GM10248 (cell line): ENCODE measurements at regions not wholly inside any gene's neighbourhood (a gene's known extent, or its start where the extent isn't known, plus 50 kb on each side); places are given as distances from the start of the nearest gene placed in this dataset.
A peak's percentile ranks its signal among the peaks of the same experiment; 100 is the strongest.

Source experiments
- CTCF ChIA-PET: fragments of 300-600 bp; sonication (Branson Sonifier 250); formaldehyde crosslinking; extraction: SDS; loops from one replicate; lab custom pipeline; 2021; ENCODE audit warnings: antibody characterized with exemption; lab: Yijun Ruan, JAX
- POLR2A ChIA-PET: fragments of 350-650 bp; sonication (Branson Sonifier 250); formaldehyde crosslinking; extraction: SDS; loops from one replicate; lab custom pipeline; 2020; ENCODE audit warnings: antibody characterized with exemption; lab: Yijun Ruan, JAX
- DNase-seq: peaks from one replicate; pipeline ENCODE4 v3.0.0; 2012; ENCODE audit errors: extremely low spot score
- TF ChIP-seq, protein P1 (sequence below): IDR thresholded peaks from 2 replicates; pipeline ENCODE4 v1.5.1; 2012; ENCODE audit warnings: mild to moderate bottlenecking, low read depth; ENCODE audit errors: extremely low read depth, missing control alignments, control extremely low read depth

GRCh38 chr5:74951865-74952264, 85.7 kb upstream of the FAM169A start:
- TF ChIP-seq, protein P1, sequence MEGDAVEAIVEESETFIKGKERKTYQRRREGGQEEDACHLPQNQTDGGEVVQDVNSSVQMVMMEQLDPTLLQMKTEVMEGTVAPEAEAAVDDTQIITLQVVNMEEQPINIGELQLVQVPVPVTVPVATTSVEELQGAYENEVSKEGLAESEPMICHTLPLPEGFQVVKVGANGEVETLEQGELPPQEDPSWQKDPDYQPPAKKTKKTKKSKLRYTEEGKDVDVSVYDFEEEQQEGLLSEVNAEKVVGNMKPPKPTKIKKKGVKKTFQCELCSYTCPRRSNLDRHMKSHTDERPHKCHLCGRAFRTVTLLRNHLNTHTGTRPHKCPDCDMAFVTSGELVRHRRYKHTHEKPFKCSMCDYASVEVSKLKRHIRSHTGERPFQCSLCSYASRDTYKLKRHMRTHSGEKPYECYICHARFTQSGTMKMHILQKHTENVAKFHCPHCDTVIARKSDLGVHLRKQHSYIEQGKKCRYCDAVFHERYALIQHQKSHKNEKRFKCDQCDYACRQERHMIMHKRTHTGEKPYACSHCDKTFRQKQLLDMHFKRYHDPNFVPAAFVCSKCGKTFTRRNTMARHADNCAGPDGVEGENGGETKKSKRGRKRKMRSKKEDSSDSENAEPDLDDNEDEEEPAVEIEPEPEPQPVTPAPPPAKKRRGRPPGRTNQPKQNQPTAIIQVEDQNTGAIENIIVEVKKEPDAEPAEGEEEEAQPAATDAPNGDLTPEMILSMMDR, result no peak
- ChIA-PET CTCF (interaction anchor here (1.0 kb wide), 1 partner anchor 17 kb away, joined by 3 read pairs; no protein-coding TSS in a partner anchor), POLR2A (no interaction called here)
- DNase-seq, result no peak

DNA sequence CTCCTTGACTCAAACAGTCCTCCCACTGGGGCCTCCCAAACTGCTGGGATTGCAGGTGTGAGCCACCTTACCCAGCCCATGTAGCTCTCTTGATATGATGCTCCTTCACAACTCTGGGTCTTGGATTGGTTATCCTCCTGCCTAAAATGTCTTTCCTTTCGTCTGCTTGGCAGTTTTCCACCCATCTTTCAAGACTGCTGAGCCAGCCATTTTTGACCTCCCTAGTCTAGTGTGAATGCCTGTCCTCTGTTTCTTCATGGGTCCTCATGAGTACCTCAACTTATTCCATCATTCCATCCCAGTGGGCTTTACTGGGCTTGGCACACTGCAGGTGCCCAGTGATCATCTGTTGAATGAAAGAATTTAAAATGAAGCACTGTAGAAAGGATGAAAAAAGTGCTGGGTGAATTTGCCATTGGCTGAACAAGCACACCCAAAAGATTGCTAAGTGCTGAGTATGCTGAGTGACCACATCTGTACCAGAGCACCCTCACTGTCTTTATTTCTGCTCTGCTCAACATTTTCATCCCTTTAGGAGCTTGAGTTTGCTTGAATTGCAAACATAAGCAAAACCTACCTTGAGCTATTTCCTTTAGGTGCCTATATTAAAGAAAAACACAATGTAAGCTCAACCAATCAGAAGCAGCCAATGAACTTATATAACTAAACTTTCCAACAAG, 84.8 kb upstream of the FAM169A start:
- TF ChIP-seq, protein P1, result no peak
- CTCF ChIA-PET, result interaction anchor here (1.0 kb wide), 1 partner anchor 16 kb away, joined by 3 read pairs; no protein-coding TSS in a partner anchor
- DNase-seq, result no peak
- POLR2A ChIA-PET, result no interaction called here

- ChIA-PET CTCF (no interaction called here), POLR2A (no interaction called here)
- DNase-seq, result no peak
- TF ChIP-seq, protein P1, result no peak
These were observed 83.8 kb upstream of the FAM169A start for GRCh38 chr5:74949976-74950375.

- TF ChIP-seq, protein P1, result no peak
- no peak for DNase-seq
- CTCF ChIA-PET, result interaction anchor here (0.8 to 1.3 kb wide), 2 partner anchors 11 to 13 kb away, joined by 3 to 4 read pairs; no protein-coding TSS in a partner anchor
- POLR2A ChIA-PET, result no interaction called here
These were observed 81.9 kb upstream of the FAM169A start for GRCh38 chr5:74948031-74948546.

GRCh38 chr5:74946471-74946870, 80.3 kb upstream of the FAM169A start:
- POLR2A ChIA-PET, result no interaction called here

GRCh38 chr5:74945561-74946165, 79.5 kb upstream of the FAM169A start:
- DNase-seq, result peak; percentile 22
- CTCF ChIA-PET, result interaction anchor here (1.0 kb wide), 1 partner anchor 19 kb away, joined by 3 read pairs; no protein-coding TSS in a partner anchor
- TF ChIP-seq, protein P1, result peak; percentile 21
- POLR2A ChIA-PET, result no interaction called here

More at GRCh38 chr5:74946471-74946870, 80.3 kb upstream of the FAM169A start:
- CTCF ChIA-PET, result interaction anchor here (1.0 kb wide), 1 partner anchor 20 kb away, joined by 3 read pairs; no protein-coding TSS in a partner anchor
- TF ChIP-seq, protein P1, result no peak
- no peak for DNase-seq
